H9 (cell line): ENCODE measurements at regions not wholly inside any gene's neighbourhood (a gene's known extent, or its start where the extent isn't known, plus 50 kb on each side); places are given as distances from the start of the nearest gene placed in this dataset.
"Not testable (repeated sequence)": the region's sequence is repeated elsewhere in the genome, so short reads cannot be mapped to it uniquely, and the experiment has no call there.

Experiments
- DNase-seq: peaks from one replicate; pipeline ENCODE4 v3.0.0-alpha.2; 2017
- H2AFZ ChIP-seq: one replicate; pipeline ENCODE4 v1.6.1; 2013; ENCODE audit warnings: mild to moderate bottlenecking, low read length, control low read depth, moderate library complexity
- H2AK5ac ChIP-seq: 2 replicates; pipeline ENCODE4 v1.6.1; 2013; ENCODE audit warnings: low read length, control low read depth, mixed read lengths; ENCODE audit not compliant: insufficient read length
- H2BK120ac ChIP-seq: one replicate; pipeline ENCODE4 v1.6.1; 2013; ENCODE audit warnings: low read depth, mild to moderate bottlenecking, low read length, control low read depth, inconsistent platforms; ENCODE audit not compliant: poor library complexity, severe bottlenecking
- H2BK12ac ChIP-seq: 2 replicates; pipeline ENCODE4 v1.6.1; 2013; ENCODE audit warnings: low read length, control low read depth, mixed read lengths, low read depth; ENCODE audit not compliant: insufficient read length
- H2BK15ac ChIP-seq: 2 replicates; pipeline ENCODE4 v1.6.1; 2013; ENCODE audit warnings: low read depth, low read length, control low read depth
- H2BK20ac ChIP-seq: one replicate; pipeline ENCODE4 v1.6.1; 2013; ENCODE audit warnings: low read depth, mild to moderate bottlenecking, low read length, control low read depth, inconsistent platforms; ENCODE audit not compliant: poor library complexity, severe bottlenecking
- H2BK5ac ChIP-seq: 2 replicates; pipeline ENCODE4 v1.6.1; 2013; ENCODE audit warnings: low read length, control low read depth, mixed read lengths; ENCODE audit not compliant: insufficient read length
- H3K14ac ChIP-seq: 2 replicates; pipeline ENCODE4 v1.6.1; 2013; ENCODE audit warnings: low read length, control low read depth; ENCODE audit not compliant: insufficient read depth
- H3K18ac ChIP-seq: 2 replicates; pipeline ENCODE4 v1.6.1; 2013; ENCODE audit warnings: low read depth, mild to moderate bottlenecking, mixed read lengths, low read length, control low read depth; ENCODE audit not compliant: insufficient read length
- H3K23ac ChIP-seq: 2 replicates; pipeline ENCODE4 v1.6.1; 2013; ENCODE audit warnings: low read length, control low read depth, mixed read lengths, low read depth; ENCODE audit not compliant: insufficient read length
- H3K23me2 ChIP-seq: 2 replicates; pipeline ENCODE4 v1.6.1; 2013; ENCODE audit warnings: low read depth, mild to moderate bottlenecking, mixed read lengths, low read length, control low read depth; ENCODE audit not compliant: insufficient read length, poor library complexity, severe bottlenecking
- H3K27ac ChIP-seq: 2 replicates; pipeline ENCODE4 v1.5.1; 2013; ENCODE audit warnings: low read length, control low read depth, mixed read lengths, low read depth; ENCODE audit not compliant: insufficient read length
- H3K27me3 ChIP-seq: 2 replicates; pipeline ENCODE4 v1.6.1; 2013; ENCODE audit warnings: low read length, control low read depth, inconsistent platforms; ENCODE audit not compliant: insufficient read depth
- H3K4ac ChIP-seq: 2 replicates; pipeline ENCODE4 v1.6.1; 2013; ENCODE audit warnings: low read depth, mild to moderate bottlenecking, control low read depth, inconsistent platforms, low read length, moderate library complexity
- H3K4me1 ChIP-seq: 2 replicates; pipeline ENCODE4 v1.6.1; 2013; ENCODE audit warnings: low read length, control low read depth, inconsistent platforms; ENCODE audit not compliant: insufficient read depth
- H3K4me2 ChIP-seq: 2 replicates; pipeline ENCODE4 v1.6.1; 2013; ENCODE audit warnings: low read length, control low read depth, mixed read lengths; ENCODE audit not compliant: insufficient read length, insufficient read depth
- H3K56ac ChIP-seq: 2 replicates; pipeline ENCODE4 v1.6.1; 2013; ENCODE audit warnings: low read depth, mild to moderate bottlenecking, mixed read lengths, low read length, control low read depth; ENCODE audit not compliant: insufficient read length
- H3K79me1 ChIP-seq: 2 replicates; pipeline ENCODE4 v1.6.1; 2013; ENCODE audit warnings: low read depth, mild to moderate bottlenecking, moderate library complexity, low read length, control low read depth, inconsistent platforms; ENCODE audit not compliant: insufficient read depth, poor library complexity, severe bottlenecking
- H3K79me2 ChIP-seq: 2 replicates; pipeline ENCODE4 v1.6.1; 2013; ENCODE audit warnings: low read length, control low read depth, inconsistent platforms; ENCODE audit not compliant: insufficient read depth
- H3K9ac ChIP-seq: 2 replicates; pipeline ENCODE4 v1.6.1; 2013; ENCODE audit warnings: low read length, control low read depth, mixed read lengths; ENCODE audit not compliant: insufficient read length; ENCODE audit errors: extremely low read depth
- H3K9me3 ChIP-seq: one replicate; pipeline ENCODE4 v1.6.1; 2013; ENCODE audit warnings: low read depth, low read length, inconsistent platforms; ENCODE audit not compliant: control insufficient read depth
- H3T11ph ChIP-seq: one replicate; pipeline ENCODE4 v1.6.1; 2013; ENCODE audit warnings: mild to moderate bottlenecking, low read length, control low read depth, inconsistent platforms
- H4K20me1 ChIP-seq: one replicate; pipeline ENCODE4 v1.6.1; 2013; ENCODE audit not compliant: control insufficient read depth, insufficient read length, insufficient read depth
- H4K5ac ChIP-seq: 2 replicates; pipeline ENCODE4 v1.6.1; 2013; ENCODE audit warnings: low read depth, mild to moderate bottlenecking, mixed read lengths, low read length, control low read depth; ENCODE audit not compliant: insufficient read length
- H4K8ac ChIP-seq: replicated peaks from 2 replicates; pipeline ENCODE4 v1.6.1; 2013; ENCODE audit warnings: low read length, control low read depth, mixed read lengths, low read depth; ENCODE audit not compliant: insufficient read length
- H4K91ac ChIP-seq: 2 replicates; pipeline ENCODE4 v1.6.1; 2013; ENCODE audit warnings: low read depth, mild to moderate bottlenecking, moderate library complexity, mixed read lengths, low read length, control low read depth; ENCODE audit not compliant: insufficient read length
- H3K27ac Mint-ChIP-seq, 3 experiments: 2 replicates in 2 of 3; 3 replicates in 1 of 3; pipeline ENCODE4 v1.8.0; 2020 to 2021; ENCODE audit warnings: mixed read lengths in 3 of 3, mild to moderate bottlenecking in 1 of 3, moderate library complexity in 1 of 3
- H3K27me3 Mint-ChIP-seq: 2 replicates; pipeline ENCODE4 v1.8.0; 2021; ENCODE audit warnings: low read depth, mild to moderate bottlenecking, moderate library complexity, mixed read lengths
- H3K36me3 Mint-ChIP-seq, 3 experiments: 2 replicates in 2 of 3; 3 replicates in 1 of 3; pipeline ENCODE4 v1.8.0; 2020 to 2021; ENCODE audit warnings: low read depth in 3 of 3, mixed read lengths in 3 of 3; ENCODE audit not compliant: insufficient read depth in 1 of 3
- H3K4me1 Mint-ChIP-seq, 2 experiments: 2 replicates each; pipeline ENCODE4 v1.8.0; 2020; ENCODE audit warnings: mixed read lengths in 2 of 2
- H3K4me3 Mint-ChIP-seq, 2 experiments: 2 replicates in 1 of 2; 3 replicates in 1 of 2; pipeline ENCODE4 v1.8.0; 2020 to 2021; ENCODE audit warnings: mild to moderate bottlenecking in 2 of 2, mixed read lengths in 2 of 2, moderate library complexity in 1 of 2
- H3K9me3 Mint-ChIP-seq, 2 experiments: 2 replicates in 1 of 2; 3 replicates in 1 of 2; pipeline ENCODE4 v1.8.0; 2020; ENCODE audit warnings: mild to moderate bottlenecking in 2 of 2, mixed read lengths in 2 of 2, moderate library complexity in 1 of 2
- WGBS: extraction: QIAGEN DNeasy Blood & Tissue Kit; methylation state at CpG from one replicate; pipeline ENCODE4 v1.1.7; 2013; ENCODE audit warnings: missing lambda C conversion rate, low lambda C conversion rate, mixed read lengths; ENCODE audit not compliant: insufficient read length; ENCODE audit errors: extremely low coverage; 5-methylcytosine and 5-hydroxymethylcytosine counted together
- TF ChIP-seq, protein P1 (sequence below): fragments of 200-600 bp; sonication (generic); conservative IDR thresholded peaks from 3 replicates; pipeline ENCODE4 v1.8.0; 2021; ENCODE audit warnings: antibody characterized with exemption, mild to moderate bottlenecking

DNA sequence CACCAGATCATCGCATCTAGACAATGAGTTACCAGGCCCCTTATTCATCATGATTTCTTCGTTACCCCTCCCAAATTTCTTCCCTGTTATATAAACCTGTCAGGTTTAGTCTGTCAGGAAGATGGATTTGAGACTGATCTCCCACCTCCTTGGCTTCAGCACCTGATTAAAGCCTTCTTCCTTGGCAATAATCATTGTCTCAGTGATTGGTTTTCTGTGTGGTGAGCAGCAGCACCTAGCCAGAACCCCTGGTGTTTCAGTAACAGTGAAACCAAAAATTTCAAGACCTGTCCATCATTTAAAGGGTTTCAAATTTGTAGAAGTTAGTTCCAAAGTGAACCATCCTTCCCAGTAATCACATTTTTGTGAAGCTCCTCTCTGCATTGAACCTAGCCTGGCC, 209.8 kb upstream of the GJE1 start:
- Histone ChIP-seq H2BK5ac (no peak overlapping the region), H3K79me2 (no peaks in the 10 kb centered on the region), H3K23me2 (no peaks in the 10 kb centered on the region), H4K20me1 (no peaks in the 10 kb centered on the region), H3K79me1 (no peaks in the 10 kb centered on the region), H3K27ac (no peak overlapping the region), H3K9me3 (no peaks in the 10 kb centered on the region), H3K4me2 (no peak overlapping the region), H2AFZ (no peak overlapping the region), H3K14ac (no peak overlapping the region), H4K8ac (no peak overlapping the region), H4K91ac (no peak overlapping the region), H2BK20ac (no peak overlapping the region), H3K4me1 (no peaks in the 10 kb centered on the region), H3K9ac (no peak overlapping the region), H2BK120ac (no peak overlapping the region), H3T11ph (no peak overlapping the region), H3K27me3 (no peaks in the 10 kb centered on the region), H3K56ac (no peak overlapping the region), H2AK5ac (no peak overlapping the region), H3K23ac (no peak overlapping the region), H3K4ac (no peak overlapping the region), H2BK12ac (no peak overlapping the region), H3K18ac (no peak overlapping the region), H4K5ac (no peak overlapping the region), H2BK15ac (no peak overlapping the region)
- Mint-ChIP-seq H3K27me3 (no peaks in the 10 kb centered on the region), H3K4me3 (no peak overlapping the region), H3K36me3 (peaks cover 5 to 7% (median 6%) of the 10 kb centered on the region in 3 experiments; a peak in 6 of 7 replicates), H3K9me3 (peaks cover 4 to 8% of the 10 kb centered on the region in 2 experiments; a peak in 4 of 5 replicates), H3K4me1 (no peaks in the 10 kb centered on the region), H3K27ac (no peak overlapping the region)
- TF ChIP-seq, protein P1, sequence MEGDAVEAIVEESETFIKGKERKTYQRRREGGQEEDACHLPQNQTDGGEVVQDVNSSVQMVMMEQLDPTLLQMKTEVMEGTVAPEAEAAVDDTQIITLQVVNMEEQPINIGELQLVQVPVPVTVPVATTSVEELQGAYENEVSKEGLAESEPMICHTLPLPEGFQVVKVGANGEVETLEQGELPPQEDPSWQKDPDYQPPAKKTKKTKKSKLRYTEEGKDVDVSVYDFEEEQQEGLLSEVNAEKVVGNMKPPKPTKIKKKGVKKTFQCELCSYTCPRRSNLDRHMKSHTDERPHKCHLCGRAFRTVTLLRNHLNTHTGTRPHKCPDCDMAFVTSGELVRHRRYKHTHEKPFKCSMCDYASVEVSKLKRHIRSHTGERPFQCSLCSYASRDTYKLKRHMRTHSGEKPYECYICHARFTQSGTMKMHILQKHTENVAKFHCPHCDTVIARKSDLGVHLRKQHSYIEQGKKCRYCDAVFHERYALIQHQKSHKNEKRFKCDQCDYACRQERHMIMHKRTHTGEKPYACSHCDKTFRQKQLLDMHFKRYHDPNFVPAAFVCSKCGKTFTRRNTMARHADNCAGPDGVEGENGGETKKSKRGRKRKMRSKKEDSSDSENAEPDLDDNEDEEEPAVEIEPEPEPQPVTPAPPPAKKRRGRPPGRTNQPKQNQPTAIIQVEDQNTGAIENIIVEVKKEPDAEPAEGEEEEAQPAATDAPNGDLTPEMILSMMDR: no peak
- WGBS: no CpG with 5 or more reads among the region's 2 CpGs
- DNase-seq: no peak

GRCh38 chr6:141916682-141917505, 215.8 kb upstream of the GJE1 start:
- H3K4me1 Mint-ChIP-seq: not testable (repeated sequence)
- no CpG with 5 or more reads among the region's 30 CpGs for WGBS

More at GRCh38 chr6:141916682-141917505, 215.8 kb upstream of the GJE1 start:
- not testable (repeated sequence) for H4K91ac ChIP-seq, H3K4ac ChIP-seq, H3K79me1 ChIP-seq, H3K27me3 Mint-ChIP-seq, H3K27me3 ChIP-seq, H3T11ph ChIP-seq, H4K8ac ChIP-seq, H3K56ac ChIP-seq, H3K23me2 ChIP-seq, H3K9me3 Mint-ChIP-seq, H3K4me1 ChIP-seq, H3K23ac ChIP-seq, H3K27ac ChIP-seq, H2BK5ac ChIP-seq, H4K5ac ChIP-seq, H3K36me3 Mint-ChIP-seq, H2AFZ ChIP-seq, H3K4me3 Mint-ChIP-seq, H3K4me2 ChIP-seq, H4K20me1 ChIP-seq, H3K9me3 ChIP-seq, H3K18ac ChIP-seq, H2BK12ac ChIP-seq, H3K79me2 ChIP-seq, H2AK5ac ChIP-seq, H3K14ac ChIP-seq, H2BK120ac ChIP-seq, H2BK20ac ChIP-seq, H2BK15ac ChIP-seq, H3K9ac ChIP-seq
- DNase-seq: peak; percentile 62
- H3K27ac Mint-ChIP-seq: peak overlapping the region; percentile 32 to 92 (median 77); a peak in 3 of 7 replicates
